H1 (cell line): ENCODE measurements at regions not wholly inside any gene's neighbourhood (a gene's known extent, or its start where the extent isn't known, plus 50 kb on each side); places are given as distances from the start of the nearest gene placed in this dataset.

Experiments used
- CTCF ChIA-PET: fragments of 300-600 bp; sonication (Branson Sonifier 250); formaldehyde crosslinking; loops from one replicate; lab custom pipeline; 2021; ENCODE audit not compliant: partially characterized antibody; lab: Charles Lee
- POLR2A ChIA-PET: fragments of 300-600 bp; sonication (Branson Sonifier 250); formaldehyde crosslinking; loops from one replicate; lab custom pipeline; 2021; ENCODE audit warnings: inconsistent platforms; ENCODE audit not compliant: partially characterized antibody; lab: Charles Lee
- DNase-seq, 2 experiments: peaks; one replicate each; pipeline versions ENCODE4 v3.0.0 to v3.0.0-alpha.2; 2010 to 2022; ENCODE audit warnings: low spot score in 2 of 2, low read depth in 1 of 2, mixed read lengths in 1 of 2
- FAIRE-seq: peaks from 2 replicates; lab custom pipeline; 2011; peaks lifted over from hg19 to GRCh38; lab: Jason Lieb, UNC
- H2AFZ ChIP-seq: 2 replicates; pipeline ENCODE4 v1.8.1; 2012; ENCODE audit warnings: low read length, inconsistent platforms
- H2AK5ac ChIP-seq: 2 replicates; pipeline ENCODE4 v1.6.1; 2013; ENCODE audit warnings: low read depth, low read length
- H2BK120ac ChIP-seq: replicated peaks from 2 replicates; pipeline ENCODE3; 2013; ENCODE audit warnings: low read depth, low read length, inconsistent platforms
- H2BK12ac ChIP-seq: 2 replicates; pipeline ENCODE4 v1.6.1; 2013; ENCODE audit warnings: low read depth, low read length
- H2BK15ac ChIP-seq: 2 replicates; pipeline ENCODE4 v1.6.1; 2013; ENCODE audit warnings: low read length
- H2BK20ac ChIP-seq: 2 replicates; pipeline ENCODE4 v1.6.1; 2013; ENCODE audit warnings: low read length
- H2BK5ac ChIP-seq: 2 replicates; pipeline ENCODE4 v1.6.1; 2013; ENCODE audit warnings: low read depth, low read length
- H3K14ac ChIP-seq: 2 replicates; pipeline ENCODE4 v1.6.1; 2013; ENCODE audit warnings: inconsistent platforms; ENCODE audit not compliant: insufficient read length
- H3K18ac ChIP-seq: 2 replicates; pipeline ENCODE4 v1.6.1; 2013; ENCODE audit warnings: low read length; ENCODE audit errors: extremely low read depth
- H3K23ac ChIP-seq: 2 replicates; pipeline ENCODE4 v1.6.1; 2013; ENCODE audit warnings: inconsistent platforms; ENCODE audit not compliant: insufficient read length
- H3K23me2 ChIP-seq: 2 replicates; pipeline ENCODE4 v1.6.1; 2013; ENCODE audit warnings: low read depth, low read length
- H3K27ac ChIP-seq: 2 replicates; pipeline ENCODE4 v1.6.1; 2011; ENCODE audit warnings: low read depth, low read length, inconsistent platforms
- H3K27me3 ChIP-seq, 4 experiments: replicated peaks in 1 of 4; 1 replicate in 1 of 4; 2 replicates in 3 of 4; pipeline versions ENCODE4 v1.6.1 to v1.8.1; 2011 to 2013; ENCODE audit warnings: low read length in 3 of 4, mild to moderate bottlenecking in 3 of 4, inconsistent platforms in 2 of 4, mixed read lengths in 2 of 4, moderate library complexity in 1 of 4; ENCODE audit not compliant: control insufficient read depth in 3 of 4, insufficient read depth in 3 of 4; ENCODE audit errors: extremely low read depth in 1 of 4
- H3K36me3 ChIP-seq, 4 experiments: 2 replicates each; pipeline versions ENCODE4 v1.6.1 to v1.8.1; 2011 to 2013; ENCODE audit warnings: mild to moderate bottlenecking in 4 of 4, low read length in 3 of 4, moderate library complexity in 2 of 4, control low read depth in 1 of 4, inconsistent platforms in 1 of 4; ENCODE audit not compliant: insufficient read depth in 4 of 4, control insufficient read depth in 2 of 4
- H3K4ac ChIP-seq: replicated peaks from 2 replicates; pipeline ENCODE3; 2013; ENCODE audit warnings: low read length, low read depth, mixed read lengths, inconsistent platforms; ENCODE audit not compliant: insufficient read length
- H3K4me1 ChIP-seq, 4 experiments: replicated peaks in 1 of 4; 1 replicate in 1 of 4; 2 replicates in 3 of 4; pipeline versions ENCODE4 v1.6.1 to v1.8.1; 2011 to 2013; ENCODE audit warnings: low read length in 3 of 4, inconsistent platforms in 2 of 4, mixed read lengths in 1 of 4; ENCODE audit not compliant: insufficient read depth in 4 of 4, control insufficient read depth in 3 of 4
- H3K4me2 ChIP-seq, 2 experiments: 2 replicates each; pipeline versions ENCODE4 v1.6.1 to v1.8.1; 2011 to 2013; ENCODE audit warnings: low read depth in 2 of 2, low read length in 2 of 2, control low read depth in 1 of 2, inconsistent platforms in 1 of 2, mild to moderate bottlenecking in 1 of 2; ENCODE audit not compliant: insufficient read depth in 1 of 2
- H3K4me3 ChIP-seq, 4 experiments: fragments of 200-600, 300-600 bp in 1 of 4; sonication (generic), shearing (Covaris generic), sonication (Bioruptor Twin) in 1 of 4; 2 replicates each; pipeline versions ENCODE4 v1.5.1 to v1.8.1; 2011 to 2016; ENCODE audit warnings: low read length in 4 of 4, low read depth in 3 of 4, control low read depth in 2 of 4, inconsistent platforms in 2 of 4, mild to moderate bottlenecking in 2 of 4, mixed read lengths in 1 of 4, moderate library complexity in 1 of 4; ENCODE audit not compliant: insufficient read depth in 2 of 4; ENCODE audit errors: extremely low read depth in 1 of 4
- H3K56ac ChIP-seq: replicated peaks from 2 replicates; pipeline ENCODE3; 2013; ENCODE audit warnings: low read depth, mild to moderate bottlenecking, mixed read lengths, low read length, inconsistent platforms; ENCODE audit not compliant: insufficient read length
- H3K79me1 ChIP-seq: 2 replicates; pipeline ENCODE4 v1.6.1; 2013; ENCODE audit warnings: low read depth, low read length, control low read depth
- H3K79me2 ChIP-seq, 2 experiments: 2 replicates each; pipeline versions ENCODE4 v1.6.1 to v1.8.1; 2012 to 2013; ENCODE audit warnings: low read length in 2 of 2, mild to moderate bottlenecking in 2 of 2, inconsistent platforms in 1 of 2; ENCODE audit not compliant: insufficient read depth in 2 of 2, control insufficient read depth in 1 of 2
- H3K9ac ChIP-seq, 4 experiments: replicated peaks in 1 of 4; 1 replicate in 1 of 4; 2 replicates in 3 of 4; pipeline versions ENCODE4 v1.6.1 to v1.8.1; 2011 to 2013; ENCODE audit warnings: low read depth in 3 of 4, low read length in 3 of 4, control low read depth in 2 of 4, mild to moderate bottlenecking in 2 of 4, moderate library complexity in 2 of 4, inconsistent platforms in 1 of 4; ENCODE audit errors: extremely low read depth in 1 of 4
- H3K9me3 ChIP-seq, 2 experiments: 2 replicates each; pipeline versions ENCODE4 v1.6.1 to v1.8.1; 2012 to 2013; ENCODE audit warnings: mild to moderate bottlenecking in 2 of 2, moderate library complexity in 2 of 2, control low read depth in 1 of 2, inconsistent platforms in 1 of 2, low read depth in 1 of 2, low read length in 1 of 2, mixed read lengths in 1 of 2; ENCODE audit not compliant: insufficient read depth in 2 of 2
- H4K20me1 ChIP-seq, 2 experiments: replicated peaks in 1 of 2; 2 replicates each; pipeline versions ENCODE3 to v1.8.1; 2011 to 2013; ENCODE audit warnings: inconsistent platforms in 2 of 2, low read length in 2 of 2, mild to moderate bottlenecking in 1 of 2; ENCODE audit not compliant: insufficient read depth in 2 of 2, control insufficient read depth in 1 of 2
- H4K5ac ChIP-seq: 2 replicates; pipeline ENCODE4 v1.6.1; 2013; ENCODE audit warnings: low read length, low read depth, mixed read lengths, inconsistent platforms; ENCODE audit not compliant: insufficient read length
- H4K8ac ChIP-seq: 2 replicates; pipeline ENCODE4 v1.8.0; 2013; ENCODE audit warnings: mild to moderate bottlenecking, moderate library complexity, low read length, inconsistent platforms; ENCODE audit not compliant: insufficient read depth; ENCODE audit errors: extremely low read depth
- H4K91ac ChIP-seq: replicated peaks from 2 replicates; pipeline ENCODE3; 2013; ENCODE audit warnings: low read length, mixed read lengths, inconsistent platforms; ENCODE audit not compliant: insufficient read length
- ATF3 ChIP-seq: IDR thresholded peaks from 2 replicates; pipeline ENCODE4 v1.6.1; 2011; ENCODE audit warnings: low read depth, mild to moderate bottlenecking, low read length; ENCODE audit not compliant: insufficient read depth
- CBX5 ChIP-seq: fragments of 300-800, 300-1000 bp; sonication (generic); IDR thresholded peaks from 2 replicates; pipeline ENCODE4 v1.7.1; 2016; ENCODE audit warnings: antibody characterized with exemption, low read length, low read depth
- POLR2AphosphoS5 ChIP-seq: IDR thresholded peaks from 2 replicates; pipeline ENCODE4 v1.6.1; 2011; ENCODE audit warnings: low read depth, low read length
- RFX5 ChIP-seq: IDR thresholded peaks from 2 replicates; pipeline ENCODE4 v1.6.1; 2011; ENCODE audit warnings: low read depth, low read length, improper control_type of control experiment, borderline replicate concordance
- SP1 ChIP-seq: IDR thresholded peaks from 2 replicates; pipeline ENCODE4 v1.6.1; 2011; ENCODE audit warnings: low read depth, low read length
- SP2 ChIP-seq: IDR thresholded peaks from 2 replicates; pipeline ENCODE4 v1.6.1; 2012; ENCODE audit warnings: mild to moderate bottlenecking, low read length, inconsistent platforms
- WGBS, 2 experiments: shearing (Covaris generic) in 1 of 2; methylation state at CpG; one replicate each; pipeline versions ENCODE4 v1.1.6 to v1.1.7; 2013 to 2015; ENCODE audit warnings: low lambda C conversion rate in 2 of 2, mixed read lengths in 2 of 2, inconsistent platforms in 1 of 2, low coverage in 1 of 2, missing lambda C conversion rate in 1 of 2; ENCODE audit not compliant: insufficient replicate concordance in 2 of 2, insufficient coverage in 1 of 2, insufficient read length in 1 of 2; ENCODE audit errors: extremely low coverage in 1 of 2, missing lambda C conversion rate in 1 of 2; 5-methylcytosine and 5-hydroxymethylcytosine counted together

GRCh38 chr7:24039991-24040624, 243.9 kb upstream of the NPY start:
- Histone ChIP-seq H4K20me1 (no peaks in the 10 kb centered on the region), H3K23me2 (no peaks in the 10 kb centered on the region), H3K36me3 (peaks cover 0 to 2% (median 0%) of the 10 kb centered on the region in 4 experiments; a peak in 1 of 8 replicates), H3K56ac (no peak overlapping the region), H3K18ac (no peak overlapping the region), H2BK15ac (no peak overlapping the region), H3K4me3 (no peak overlapping the region), H2BK12ac (no peak overlapping the region), H3K9me3 (peaks cover 3 to 4% of the 10 kb centered on the region in 2 experiments; a peak in 2 of 4 replicates), H3K79me2 (no peaks in the 10 kb centered on the region), H4K5ac (no peak overlapping the region), H4K91ac (no peak overlapping the region), H4K8ac (no peak overlapping the region), H2AFZ (no peak overlapping the region), H3K23ac (no peak overlapping the region), H3K4me1 (peaks cover 0 to 5% (median under 1%) of the 10 kb centered on the region in 4 experiments; a peak in 1 of 7 replicates), H2BK120ac (no peak overlapping the region), H3K79me1 (no peaks in the 10 kb centered on the region), H3K14ac (no peak overlapping the region)
- no peak for DNase-seq
- CTCF ChIA-PET: no interaction called here
- POLR2A ChIA-PET: no interaction called here
- no peak for FAIRE-seq
- TF ChIP-seq POLR2AphosphoS5 (no peak), SP2 (no peak), RFX5 (no peak), CBX5 (no peak), SP1 (no peak), ATF3 (no peak)
- TF ChIP-seq, all 59 proteins: peak for 0
- Histone ChIP-seq H3K4me2 (no peak overlapping the region), H2AK5ac (no peak overlapping the region), H2BK5ac (no peak overlapping the region), H3K27ac (no peak overlapping the region), H3K27me3 (peaks cover 0 to 1% (median 0%) of the 10 kb centered on the region in 4 experiments; a peak in 1 of 7 replicates), H3K9ac (no peak overlapping the region), H2BK20ac (no peak overlapping the region), H3K4ac (no peak overlapping the region)
- WGBS, 2 experiments: 88% methylated on average over 6 of the region's 6 CpGs; no CpG with 5 or more reads in 1 of the 2 experiments
